D341Med (cell line): ENCODE measurements at regions not wholly inside any gene's neighbourhood (a gene's known extent, or its start where the extent isn't known, plus 50 kb on each side); places are given as distances from the start of the nearest gene placed in this dataset.
"Not testable (repeated sequence)": the region's sequence is repeated elsewhere in the genome, so short reads cannot be mapped to it uniquely, and the experiment has no call there.

Experiments
- DNase-seq: peaks from one replicate; pipeline ENCODE4 v3.0.0; 2012; ENCODE audit warnings: low spot score

DNA sequence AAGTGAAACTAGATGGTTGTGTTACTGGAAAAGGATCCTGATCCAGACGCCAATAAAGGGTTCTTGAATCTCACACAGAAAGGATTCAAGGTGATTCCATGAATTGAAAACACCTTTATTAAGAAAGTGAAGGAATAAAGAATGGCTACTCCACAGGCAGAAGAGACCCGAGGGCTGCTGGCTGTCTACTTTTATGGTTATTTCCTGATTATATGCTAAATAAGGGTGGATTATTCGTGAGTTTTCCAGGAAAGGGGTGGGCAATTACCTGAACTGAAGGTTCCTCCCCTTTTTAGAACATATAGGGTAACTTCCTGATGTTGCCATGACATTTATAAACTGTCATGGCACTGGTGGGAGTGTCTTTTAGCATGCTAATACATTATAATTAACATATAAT lies 50.9 kb upstream of the WARS2 start:
- no peak for DNase-seq

DNA sequence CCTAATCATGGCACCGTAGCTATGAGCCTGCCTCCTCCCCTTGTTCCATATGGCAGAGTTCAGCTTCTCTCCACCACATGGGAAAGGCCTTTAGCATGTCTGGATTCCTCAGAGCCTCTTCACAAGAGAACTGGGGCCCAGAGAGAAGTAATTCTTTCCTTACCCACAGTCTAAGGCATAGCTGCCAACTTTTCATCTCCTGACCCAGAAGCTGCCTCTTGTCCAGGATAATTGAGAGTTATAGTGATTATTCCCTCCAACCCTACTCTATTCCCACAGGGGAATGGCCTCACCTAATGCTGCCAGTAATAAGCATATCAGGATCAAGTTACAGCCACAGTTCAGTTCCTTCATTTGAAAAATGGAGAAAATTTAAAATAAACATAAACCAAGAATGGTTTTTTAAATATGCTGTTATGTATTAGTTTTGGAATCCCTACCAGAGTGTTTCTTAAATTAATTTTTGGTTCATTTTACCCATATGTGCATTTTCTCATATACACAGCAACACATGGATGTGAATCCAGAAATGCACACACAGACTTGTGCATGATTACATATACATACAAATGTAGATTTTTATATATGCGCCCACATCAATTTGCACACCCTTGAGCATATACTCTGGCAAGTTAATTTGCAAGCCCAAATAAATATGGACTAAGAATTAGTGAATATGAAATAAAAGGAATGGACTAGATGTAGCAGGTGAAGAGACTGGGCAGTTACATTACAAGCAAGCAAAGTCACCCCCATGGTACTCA lies 63.9 kb upstream of the WARS2 start:
- DNase-seq: no peak

DNA sequence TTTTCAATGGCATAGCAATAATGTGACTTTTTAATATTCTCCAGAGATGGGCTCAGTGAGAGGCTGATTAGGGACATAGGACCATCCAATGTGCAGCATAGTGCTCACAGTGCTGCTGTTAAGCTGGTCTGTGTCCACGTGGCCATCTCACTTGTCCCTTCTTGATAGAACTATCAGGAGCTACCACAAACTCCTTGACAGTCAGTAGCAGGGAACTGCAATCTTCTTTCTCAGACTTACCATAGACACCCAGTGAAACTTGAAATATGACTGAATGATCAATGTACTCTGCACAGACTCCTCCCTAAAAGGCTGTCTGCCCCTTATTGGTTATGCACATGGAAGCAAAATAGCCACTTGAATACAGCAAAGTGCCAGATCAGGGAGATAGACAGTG lies 64.5 kb upstream of the WARS2 start:
- no peak for DNase-seq

DNA sequence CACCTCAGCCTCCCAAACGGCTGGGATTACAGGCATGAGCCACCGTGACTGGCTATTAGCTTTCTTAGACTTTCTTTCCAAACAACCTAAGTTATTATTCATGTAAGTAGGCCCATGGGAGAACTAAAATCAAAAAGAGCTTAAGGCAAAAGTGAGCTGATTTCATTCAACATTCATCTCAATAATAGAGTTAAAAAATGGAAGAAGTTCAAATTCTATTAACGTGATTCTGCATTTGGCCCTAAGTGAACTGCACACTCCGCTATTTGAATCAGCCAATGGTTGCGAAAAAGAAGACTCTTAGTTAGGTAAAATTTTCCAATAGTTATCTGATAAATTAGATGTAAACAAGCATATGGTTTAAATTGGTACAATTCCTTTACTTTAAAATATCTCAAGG lies 68.6 kb upstream of the WARS2 start:
- DNase-seq: no peak

DNA sequence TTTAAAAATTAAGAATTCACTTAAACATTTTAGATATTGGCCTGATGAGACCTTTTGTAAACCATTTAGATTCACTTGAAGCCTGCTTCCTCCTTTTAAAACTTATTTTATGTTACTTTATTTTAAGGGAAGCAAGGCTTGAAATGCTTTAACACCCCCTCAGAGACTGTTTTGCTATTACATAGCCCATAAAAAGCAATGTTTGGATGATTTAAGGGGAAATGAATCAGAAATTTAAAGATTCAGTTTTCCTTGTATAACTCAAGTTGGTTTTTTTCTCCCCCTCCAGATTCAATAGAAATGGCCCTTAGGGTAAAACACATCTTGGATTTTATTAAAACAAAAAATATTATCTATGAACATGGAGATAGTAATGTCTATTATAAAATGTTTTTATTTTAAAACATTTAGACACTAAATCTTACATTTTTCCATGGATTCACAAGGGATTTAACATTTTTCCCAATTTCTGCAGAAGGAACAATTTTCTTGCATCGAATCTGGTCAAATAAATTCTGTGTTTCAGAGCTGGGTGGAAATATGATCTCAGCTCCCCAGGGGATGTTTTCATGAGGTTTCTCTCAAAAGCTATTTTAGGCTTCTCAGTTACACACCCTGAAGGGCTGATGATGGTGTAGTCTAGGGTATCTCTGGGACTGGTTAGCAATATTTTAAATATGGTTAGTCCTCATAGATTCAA lies 69.3 kb upstream of the WARS2 start:
- DNase-seq: no peak

DNA sequence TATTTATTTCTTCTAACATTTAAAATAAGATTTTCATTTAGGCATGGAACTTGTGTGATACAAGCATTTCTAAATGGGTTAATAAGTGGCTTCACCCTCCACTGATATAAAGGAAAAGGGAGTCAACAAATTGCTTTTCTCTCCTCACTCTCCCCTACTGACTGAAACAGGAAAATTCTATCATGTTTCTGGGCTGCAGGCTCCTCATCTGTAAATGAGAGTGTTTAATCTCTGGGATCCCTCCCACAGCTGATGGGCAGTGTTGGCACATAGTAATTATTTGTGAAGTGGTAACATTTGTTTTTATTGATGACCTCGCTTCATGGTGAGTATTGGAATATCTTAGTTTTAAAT lies 69.8 kb upstream of the WARS2 start:
- DNase-seq: no peak

DNA sequence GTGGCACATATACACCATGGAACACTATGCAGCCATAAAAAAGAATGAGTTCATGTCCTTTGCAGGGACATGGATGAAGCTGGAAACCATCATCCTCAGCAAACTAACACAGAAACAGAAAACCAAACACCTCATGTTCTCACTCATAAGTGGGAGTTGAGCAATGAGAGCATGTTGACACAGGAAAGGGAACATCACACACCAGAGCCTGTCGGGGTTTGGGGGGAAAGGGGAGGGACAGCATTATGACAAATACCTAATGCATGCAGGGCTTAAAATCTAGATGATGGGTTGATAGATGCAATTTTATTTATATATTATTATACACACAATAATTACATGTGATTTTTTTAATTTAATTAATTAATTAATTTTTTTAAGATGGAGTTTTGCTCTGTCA lies 72.8 kb upstream of the WARS2 start:
- not testable (repeated sequence) for DNase-seq

DNA sequence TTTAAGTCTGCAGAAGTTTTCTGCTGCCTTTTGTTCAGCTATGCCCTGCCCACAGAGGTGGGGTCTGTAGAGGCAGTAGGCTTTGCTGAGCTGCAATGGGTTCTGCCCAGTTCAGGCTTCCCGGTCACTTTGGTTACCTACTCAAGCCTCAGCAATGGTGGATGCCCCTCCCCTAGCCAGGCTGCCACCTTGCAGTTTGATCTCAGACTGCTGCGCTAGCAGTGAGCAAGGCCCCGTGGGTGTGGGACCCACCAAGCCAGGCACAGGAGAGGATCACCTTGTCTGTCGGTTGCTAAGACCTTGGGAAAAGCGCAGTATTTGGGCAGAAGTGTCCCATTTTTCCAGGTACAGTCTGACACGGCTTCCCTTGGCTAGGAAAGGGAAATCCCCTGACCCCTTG lies 74.5 kb upstream of the WARS2 start:
- not testable (repeated sequence) for DNase-seq

DNA sequence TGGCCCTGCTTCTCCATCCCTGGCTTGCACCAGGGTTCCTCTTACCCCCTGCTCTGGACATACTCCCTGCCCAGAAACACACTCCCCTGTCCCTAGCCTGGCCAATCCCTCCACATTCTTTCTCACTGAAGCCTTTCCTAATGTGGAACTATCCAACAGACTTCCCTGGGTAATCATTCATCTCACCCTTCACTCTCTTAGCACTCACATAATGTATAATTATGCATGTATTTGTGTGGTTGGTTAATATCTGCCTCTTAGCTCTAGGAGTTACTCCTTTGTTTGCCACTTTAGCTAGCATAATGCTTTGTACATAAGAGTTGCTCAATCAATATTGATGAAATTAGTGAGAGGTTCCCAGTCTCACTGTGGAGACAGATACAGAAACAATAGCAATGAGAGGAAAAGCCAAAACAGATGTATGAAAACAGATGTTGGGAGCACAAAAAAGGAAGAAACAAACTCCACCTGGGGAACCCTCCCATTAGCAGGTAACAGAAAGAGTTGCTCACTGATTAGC lies 76.9 kb upstream of the WARS2 start:
- DNase-seq: no peak

DNA sequence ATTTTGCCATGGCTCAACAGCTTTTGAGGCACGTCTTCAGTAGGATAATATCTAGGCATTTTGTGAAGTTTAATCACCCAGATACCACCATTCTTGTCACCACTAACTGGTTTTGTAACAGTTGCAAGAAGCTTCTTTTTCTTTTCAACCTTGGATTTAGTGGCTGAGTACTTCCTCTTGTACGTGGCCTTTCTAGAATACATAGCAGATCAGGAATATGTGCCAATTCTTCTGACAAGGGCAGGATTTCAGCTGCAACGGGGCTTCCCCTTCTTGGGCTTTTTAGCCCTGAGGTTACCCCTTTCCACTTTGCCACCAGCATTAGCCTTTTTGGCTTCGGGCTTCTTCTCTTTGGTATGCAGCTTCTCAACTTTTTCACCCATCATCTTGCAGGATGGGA lies 79.3 kb upstream of the WARS2 start:
- no peak for DNase-seq

DNA sequence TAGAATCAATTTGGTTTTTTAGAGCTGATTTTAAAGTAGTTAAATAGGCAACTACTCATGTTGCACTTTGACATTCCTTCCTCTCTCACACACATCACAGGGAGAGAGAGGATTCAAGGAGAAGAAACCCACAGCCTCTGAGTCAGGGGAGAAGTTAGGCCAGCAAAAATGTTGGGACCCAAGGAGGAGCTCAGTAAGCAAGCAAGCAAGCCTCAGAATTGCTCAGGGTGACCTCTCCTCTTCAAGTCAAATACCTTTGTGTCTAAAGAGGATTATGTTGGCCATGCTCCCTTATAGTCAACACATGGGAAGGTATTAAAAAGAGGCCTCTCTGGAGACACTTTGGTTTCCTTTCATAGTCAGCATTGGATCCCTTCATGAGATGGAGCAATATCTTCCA lies 80.5 kb upstream of the WARS2 start:
- DNase-seq: no peak

DNA sequence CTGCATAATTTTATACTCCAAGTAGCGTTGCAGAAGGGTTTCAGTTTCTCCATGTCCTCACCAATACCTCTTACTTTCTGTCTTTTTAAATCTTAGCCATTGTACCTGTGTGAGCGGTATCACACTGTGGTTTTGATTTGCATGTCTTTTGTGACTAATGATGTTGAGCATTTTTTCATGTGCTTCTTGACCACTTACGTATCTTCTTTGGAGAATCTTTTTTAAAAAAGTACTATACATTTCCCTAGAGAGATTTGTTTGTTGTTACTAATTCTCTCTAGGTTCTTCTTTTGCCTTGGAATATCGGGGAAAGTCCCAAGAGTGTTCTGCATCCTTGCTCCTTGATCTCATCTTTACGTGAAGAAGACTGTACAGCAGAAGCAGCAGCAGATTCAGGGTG lies 81.8 kb upstream of the WARS2 start:
- no peak for DNase-seq

DNA sequence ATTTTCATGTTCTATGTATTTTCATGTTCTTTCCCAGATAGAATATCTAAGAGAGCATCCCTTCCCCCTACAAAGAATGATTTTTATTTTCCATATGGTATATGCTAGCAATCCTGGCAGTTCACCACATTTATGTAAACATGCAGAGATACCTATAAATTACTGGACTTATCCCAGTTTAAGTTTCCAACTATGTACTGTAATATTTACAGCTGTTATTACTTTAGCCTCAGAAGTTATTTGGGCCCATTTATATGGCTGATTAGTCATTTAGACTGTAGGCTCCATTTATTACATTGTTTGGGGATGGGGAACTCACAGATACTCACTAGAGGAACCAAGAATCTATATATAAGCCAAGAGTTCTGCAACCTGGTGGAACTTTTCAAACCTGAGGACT lies 84.8 kb upstream of the WARS2 start:
- DNase-seq: no peak

DNA sequence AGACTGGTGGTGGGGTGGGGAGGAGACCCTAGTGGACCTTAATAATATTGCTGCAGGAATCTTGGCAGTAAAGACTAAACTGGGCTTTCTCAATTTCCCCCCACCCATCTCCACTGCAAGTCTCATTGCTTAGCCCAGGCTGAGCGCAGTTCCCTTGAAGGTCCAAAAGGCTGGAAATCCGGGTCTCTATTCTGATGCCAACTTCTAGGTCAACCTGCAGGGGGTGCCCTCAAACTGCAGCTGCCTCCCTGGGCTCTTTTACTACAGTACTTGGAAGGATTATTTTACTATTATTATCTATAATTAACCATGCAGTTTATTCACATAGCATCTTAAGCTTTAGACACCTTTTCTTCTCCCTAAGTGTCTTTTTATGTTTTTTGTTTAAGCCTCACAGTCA lies 85.4 kb upstream of the WARS2 start:
- no peak for DNase-seq

DNA sequence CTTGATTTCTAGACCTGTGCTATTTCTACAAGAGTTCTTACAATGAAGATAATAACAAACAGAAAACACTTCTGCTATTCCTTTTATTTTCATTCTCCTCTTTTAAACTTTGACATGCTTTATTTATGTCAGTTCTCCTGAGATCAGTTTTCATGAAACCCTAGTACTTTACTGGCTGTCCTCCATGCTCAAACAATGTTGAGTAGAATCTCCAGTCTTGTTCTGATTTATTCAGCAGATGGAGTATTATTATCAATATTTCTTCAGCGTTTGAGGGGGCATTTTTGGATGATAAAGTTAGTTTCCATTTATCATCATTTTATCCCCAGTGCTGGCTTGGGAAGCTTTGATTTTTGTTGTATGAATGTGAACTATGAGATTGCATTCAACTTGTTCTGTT lies 85.9 kb upstream of the WARS2 start:
- DNase-seq: no peak

DNA sequence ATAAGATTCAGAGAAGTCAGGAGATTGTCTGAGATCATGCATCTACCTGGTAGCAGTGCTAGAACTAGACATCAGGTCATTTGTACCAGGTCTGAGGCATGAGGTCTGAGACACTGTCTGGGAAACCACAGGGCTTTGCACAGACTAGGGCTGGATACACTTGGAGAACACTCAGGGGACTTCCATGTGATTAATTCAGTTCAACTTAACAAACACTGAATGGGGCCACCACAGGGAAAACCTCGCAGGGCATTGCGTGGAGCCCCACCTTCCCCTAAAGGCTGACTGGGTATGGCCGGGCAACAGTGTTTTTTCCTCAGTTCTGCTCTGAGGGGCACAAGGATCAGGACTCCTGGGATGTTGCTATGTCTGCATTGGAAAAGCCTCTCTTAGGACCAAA lies 86.5 kb upstream of the WARS2 start:
- DNase-seq: no peak

DNA sequence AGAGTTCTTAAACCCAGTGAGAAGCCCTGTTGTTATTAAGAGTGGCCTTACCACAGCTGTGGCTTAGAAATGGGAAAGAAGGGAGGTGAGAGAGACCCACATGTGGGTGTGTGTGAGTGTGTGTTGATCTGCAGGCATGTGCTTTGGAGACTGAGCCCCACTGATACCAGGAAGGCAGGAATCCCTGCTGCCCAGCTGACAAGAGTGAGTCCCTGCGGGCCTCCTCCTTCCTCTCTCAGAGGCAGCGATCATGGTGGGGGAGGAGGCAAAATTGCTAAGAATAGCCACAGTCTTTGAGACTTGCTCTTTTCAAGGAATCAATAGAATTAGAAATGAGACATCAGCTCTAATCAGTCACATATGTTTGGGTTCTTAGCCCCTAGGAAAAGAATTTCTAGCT lies 87.0 kb upstream of the WARS2 start:
- no peak for DNase-seq

DNA sequence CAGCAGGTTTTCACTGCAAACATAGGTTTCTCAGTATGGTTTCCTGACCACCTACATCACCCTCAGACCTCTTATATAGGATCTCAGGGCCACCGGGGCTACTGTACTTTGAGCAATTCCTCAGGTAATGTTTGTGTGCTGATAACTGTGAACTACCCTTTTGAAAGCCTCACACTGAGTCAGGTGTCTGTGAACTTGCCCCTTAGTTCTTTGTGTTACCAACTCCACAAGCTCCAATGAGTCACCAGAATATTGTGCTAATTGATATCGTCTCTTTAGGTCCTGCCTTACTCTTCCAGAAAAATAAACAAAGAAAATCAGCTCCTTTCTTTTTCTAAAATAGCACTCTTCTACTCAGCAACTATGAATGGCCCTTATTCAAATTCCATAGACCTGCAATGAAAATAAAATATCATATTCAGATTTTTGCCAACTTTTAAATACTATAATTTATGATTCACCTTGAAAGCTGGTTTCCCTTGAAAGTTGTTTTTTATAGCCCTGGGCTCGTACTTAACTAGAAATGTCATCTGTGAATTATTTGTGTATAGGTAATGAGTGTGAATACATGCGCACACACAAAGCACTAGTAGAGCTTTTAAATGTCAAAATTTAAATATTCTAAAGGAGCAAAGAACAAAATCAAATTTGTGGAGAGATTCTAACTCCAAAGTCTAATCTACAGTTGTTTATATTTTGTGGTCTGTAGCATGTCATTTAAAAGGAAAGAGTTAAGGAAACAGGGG lies 88.1 kb upstream of the WARS2 start:
- DNase-seq: no peak

DNA sequence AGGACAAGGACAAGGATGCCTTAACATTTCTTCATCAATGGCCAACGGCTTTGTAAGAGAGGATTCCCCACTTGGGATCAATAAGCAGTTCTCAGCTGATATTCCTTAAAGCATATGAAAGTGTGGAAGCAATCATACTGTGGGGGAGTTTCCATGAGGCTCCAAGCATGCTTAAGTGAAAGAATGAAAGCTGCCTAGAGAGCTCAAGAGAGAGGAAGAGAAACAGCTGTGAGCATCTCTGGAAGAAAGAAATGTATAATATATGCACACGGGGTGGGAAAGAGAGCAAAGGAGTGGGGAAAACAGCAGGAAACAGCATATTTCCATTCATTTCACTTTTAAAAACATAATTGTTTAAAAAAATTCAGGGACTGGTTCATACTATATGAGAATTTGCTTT lies 94.7 kb upstream of the WARS2 start:
- DNase-seq: no peak

DNA sequence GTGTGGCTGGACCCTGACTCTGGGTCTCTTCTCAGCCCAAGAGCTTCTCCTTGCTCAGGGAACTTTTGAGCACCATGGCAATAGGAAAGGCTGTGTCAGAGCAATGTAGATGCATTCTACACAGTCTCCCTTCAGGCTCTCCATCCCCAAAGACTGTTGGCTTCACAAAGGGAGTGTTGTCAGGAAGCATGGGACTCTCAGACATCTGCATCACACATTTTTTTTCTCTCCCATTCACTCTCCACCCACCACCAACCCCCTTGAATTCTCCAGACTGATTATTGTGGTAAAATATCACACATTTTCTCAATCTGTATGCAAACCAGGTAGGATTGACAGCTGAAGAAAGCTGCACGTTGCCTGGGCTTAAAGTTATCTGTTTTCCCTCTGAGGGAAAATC lies 105.4 kb upstream of the WARS2 start:
- DNase-seq: no peak

DNA sequence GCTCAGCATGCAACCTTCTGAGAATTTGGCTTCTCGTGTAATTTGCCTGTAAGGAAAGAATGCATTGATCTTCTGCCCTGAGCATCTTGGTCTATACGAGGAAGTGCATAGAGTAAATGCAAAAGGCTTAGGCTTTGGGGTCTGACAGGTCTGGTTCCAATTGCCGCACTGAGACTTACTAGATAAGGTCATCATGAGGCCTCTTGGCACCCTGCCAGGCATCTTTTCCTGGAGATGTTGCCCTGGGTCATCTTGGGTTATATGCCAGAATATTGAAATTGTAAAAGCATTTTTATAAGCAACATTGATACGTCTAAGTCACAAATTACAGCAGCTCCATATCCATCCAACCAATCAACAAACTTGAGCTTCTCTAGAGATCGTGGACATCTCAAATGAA lies 108.8 kb upstream of the WARS2 start:
- no peak for DNase-seq

DNA sequence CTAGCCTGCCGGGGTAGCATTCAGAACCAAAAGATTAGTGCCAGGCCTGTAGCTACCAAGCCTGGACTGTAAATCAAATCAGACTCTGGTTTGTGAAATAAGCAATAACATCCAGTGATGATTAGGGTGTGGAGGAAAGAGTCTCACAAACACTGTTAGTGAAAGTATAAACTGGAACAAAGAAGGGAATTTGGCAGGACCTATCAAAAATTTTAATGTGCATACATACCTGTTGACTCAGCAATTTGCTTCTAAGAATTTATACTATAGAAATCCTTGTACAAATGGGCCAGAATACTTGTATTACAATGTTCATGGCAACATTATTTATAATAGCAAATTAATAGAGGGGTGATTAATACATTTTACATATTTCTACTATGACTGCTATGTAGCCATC lies 109.8 kb upstream of the WARS2 start:
- DNase-seq: no peak

DNA sequence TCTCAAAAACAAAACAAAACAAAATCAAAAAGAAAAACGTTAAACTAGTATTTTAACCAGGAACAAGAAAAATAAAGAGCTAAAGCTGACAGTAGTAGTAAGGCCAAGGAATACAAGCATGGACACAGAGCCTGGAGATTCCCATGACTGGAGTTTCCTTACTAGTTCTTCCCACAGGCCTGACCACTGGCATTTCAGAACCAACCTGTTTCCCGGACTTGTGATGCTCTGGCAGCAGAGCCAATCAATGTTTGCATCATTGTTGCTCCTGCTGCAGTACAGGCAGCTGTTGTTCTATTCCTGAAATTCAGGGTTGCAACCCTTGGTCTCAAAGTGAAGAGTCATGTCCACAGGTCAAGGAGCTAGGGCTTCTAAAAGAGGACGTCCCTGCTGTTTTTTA lies 111.3 kb upstream of the WARS2 start:
- DNase-seq: no peak
